Neutrophil (primary cell): ENCODE measurements at regions not wholly inside any gene's neighbourhood (a gene's known extent, or its start where the extent isn't known, plus 50 kb on each side); places are given as distances from the start of the nearest gene placed in this dataset.

Experiments used
- H3K27ac ChIP-seq: fragments of 200-600 bp; sonication (generic); 2 replicates; pipeline ENCODE4 v1.5.1; 2016; ENCODE audit warnings: mild to moderate bottlenecking, moderate library complexity
- H3K27me3 ChIP-seq: fragments of 200-600 bp; sonication (generic); 2 replicates; pipeline ENCODE4 v1.6.0; 2016; ENCODE audit warnings: mild to moderate bottlenecking
- H3K36me3 ChIP-seq: fragments of 200-600 bp; sonication (generic); 2 replicates; pipeline ENCODE4 v1.5.1; 2017
- H3K4me1 ChIP-seq, 2 experiments: fragments of 200-600 bp in 1 of 2; sonication (generic) in 1 of 2; 1 replicate in 1 of 2; 2 replicates in 1 of 2; pipeline versions ENCODE4 v1.5.1 to v1.6.1; 2013 to 2016; ENCODE audit warnings: low read depth in 1 of 2, low read length in 1 of 2, mild to moderate bottlenecking in 1 of 2, moderate library complexity in 1 of 2; ENCODE audit not compliant: control insufficient read depth in 1 of 2, insufficient read depth in 1 of 2
- H3K4me3 ChIP-seq, 2 experiments: fragments of 200-600 bp in 1 of 2; sonication (generic) in 1 of 2; 1 replicate in 1 of 2; 2 replicates in 1 of 2; pipeline ENCODE4 v1.5.1; 2013 to 2016; ENCODE audit warnings: low read depth in 1 of 2, low read length in 1 of 2, mild to moderate bottlenecking in 1 of 2, moderate library complexity in 1 of 2
- H3K9me3 ChIP-seq: fragments of 200-600 bp; sonication (generic); 2 replicates; pipeline ENCODE4 v1.5.1; 2016
- CTCF ChIP-seq: fragments of 200-600 bp; sonication (generic); IDR thresholded peaks from 2 replicates; pipeline ENCODE4 v1.5.1; 2016; ENCODE audit warnings: antibody characterized with exemption

- Histone ChIP-seq H3K27ac (no peak overlapping the region), H3K27me3 (peaks cover 95% of the 10 kb centered on the region), H3K4me1 (peaks cover 0 to 4% of the 10 kb centered on the region in 2 experiments), H3K36me3 (no peaks in the 10 kb centered on the region), H3K9me3 (no peaks in the 10 kb centered on the region), H3K4me3 (no peak overlapping the region)
- TF ChIP-seq CTCF = no peak
Observed at GRCh38 chr13:53200498-53201453, 172.2 kb downstream of the OLFM4 start.

GRCh38 chr13:53201454-53202225 is 173.0 kb downstream of the OLFM4 start:
- H3K27me3 ChIP-seq = peaks cover 94% of the 10 kb centered on the region
- H3K27ac ChIP-seq = no peak overlapping the region
- H3K9me3 ChIP-seq = no peaks in the 10 kb centered on the region
- peaks cover 0 to 4% of the 10 kb centered on the region in 2 experiments for H3K4me1 ChIP-seq
- no peak for TF ChIP-seq CTCF
- H3K36me3 ChIP-seq = no peaks in the 10 kb centered on the region
- H3K4me3 ChIP-seq = no peak overlapping the region

GRCh38 chr13:53204598-53204997 is 176.0 kb downstream of the OLFM4 start:
- peaks cover 0 to 4% of the 10 kb centered on the region in 2 experiments for H3K4me1 ChIP-seq
- H3K36me3 ChIP-seq = no peaks in the 10 kb centered on the region
- no peaks in the 10 kb centered on the region for H3K9me3 ChIP-seq
- no peak overlapping the region for H3K27ac ChIP-seq
- TF ChIP-seq CTCF = no peak
- H3K27me3 ChIP-seq = peaks cover 76% of the 10 kb centered on the region
- no peak overlapping the region for H3K4me3 ChIP-seq

GRCh38 chr13:53206455-53206854 is 177.8 kb downstream of the OLFM4 start:
- no peaks in the 10 kb centered on the region for H3K9me3 ChIP-seq
- H3K4me3 ChIP-seq = no peak overlapping the region
- H3K27ac ChIP-seq = no peak overlapping the region
- H3K4me1 ChIP-seq = peaks cover 0 to 4% of the 10 kb centered on the region in 2 experiments
- H3K27me3 ChIP-seq = peaks cover 66% of the 10 kb centered on the region
- TF ChIP-seq CTCF = no peak
- H3K36me3 ChIP-seq = no peaks in the 10 kb centered on the region

- TF ChIP-seq CTCF = no peak
- H3K9me3 ChIP-seq = no peaks in the 10 kb centered on the region
- H3K36me3 ChIP-seq = no peaks in the 10 kb centered on the region
- peaks cover 59% of the 10 kb centered on the region for H3K27me3 ChIP-seq
- H3K4me3 ChIP-seq = no peak overlapping the region
- no peaks in the 10 kb centered on the region for H3K4me1 ChIP-seq
- H3K27ac ChIP-seq = no peak overlapping the region
Observed at GRCh38 chr13:53207556-53207955, 178.9 kb downstream of the OLFM4 start.
